HG02678 (cell line): ENCODE measurements at regions not wholly inside any gene's neighbourhood (a gene's known extent, or its start where the extent isn't known, plus 50 kb on each side); places are given as distances from the start of the nearest gene placed in this dataset.
"Not testable (repeated sequence)": the region's sequence is repeated elsewhere in the genome, so short reads cannot be mapped to it uniquely, and the experiment has no call there.

Source experiments
- ATAC-seq: cut with Tn5 transposase; IDR thresholded peaks from one replicate; pipeline ENCODE4 v1.9.1; 2021; ENCODE audit warnings: mild to moderate bottlenecking, moderate library complexity; ENCODE audit not compliant: unreplicated experiment

- no peak for ATAC-seq
These were observed 723.1 kb downstream of the MATN1 start for GRCh38 chr1:30000266-30000665.

GRCh38 chr1:29999595-29999994, 723.8 kb downstream of the MATN1 start:
- no peak for ATAC-seq

- no peak for ATAC-seq
These were observed 724.7 kb downstream of the MATN1 start for GRCh38 chr1:29998686-29999085.

GRCh38 chr1:29997818-29998217, 725.6 kb downstream of the MATN1 start:
- ATAC-seq = not testable (repeated sequence)

- no peak for ATAC-seq
These were observed 729.4 kb downstream of the MATN1 start for GRCh38 chr1:29993950-29994349.

- no peak for ATAC-seq
These were observed 731.6 kb downstream of the MATN1 start for GRCh38 chr1:29991815-29992214.

- ATAC-seq = no peak
These were observed 732.4 kb downstream of the MATN1 start for GRCh38 chr1:29991025-29991424.

- ATAC-seq = no peak
These were observed 733.1 kb downstream of the MATN1 start for GRCh38 chr1:29990304-29990703.

GRCh38 chr1:29986986-29987385, 736.4 kb downstream of the MATN1 start:
- ATAC-seq = no peak

- no peak for ATAC-seq
These were observed 737.8 kb downstream of the MATN1 start for GRCh38 chr1:29985606-29985945.

- no peak for ATAC-seq
These were observed 738.4 kb downstream of the MATN1 start for GRCh38 chr1:29984862-29985605.

GRCh38 chr1:29984166-29984861, 739.1 kb downstream of the MATN1 start:
- no peak for ATAC-seq

GRCh38 chr1:29983321-29983720, 740.1 kb downstream of the MATN1 start:
- no peak for ATAC-seq

- no peak for ATAC-seq
These were observed 741.7 kb downstream of the MATN1 start for GRCh38 chr1:29981586-29982239.

- no peak for ATAC-seq
These were observed 741.2 kb downstream of the PTPRU start for GRCh38 chr1:29977550-29977949.

- no peak for ATAC-seq
These were observed 738.8 kb downstream of the PTPRU start for GRCh38 chr1:29975036-29975694.

- no peak for ATAC-seq
These were observed 738.0 kb downstream of the PTPRU start for GRCh38 chr1:29974316-29974724.

GRCh38 chr1:29973406-29973805, 737.1 kb downstream of the PTPRU start:
- no peak for ATAC-seq

GRCh38 chr1:29972421-29973053, 736.2 kb downstream of the PTPRU start:
- ATAC-seq = no peak

- no peak for ATAC-seq
These were observed 735.4 kb downstream of the PTPRU start for GRCh38 chr1:29971703-29972102.

GRCh38 chr1:29970747-29971325, 734.5 kb downstream of the PTPRU start:
- ATAC-seq = no peak
